ENCODE measurements at regions not wholly inside any gene's neighbourhood (a gene's known extent, or its start where the extent isn't known, plus 50 kb on each side); places are given as distances from the start of the nearest gene placed in this dataset.

DNA sequence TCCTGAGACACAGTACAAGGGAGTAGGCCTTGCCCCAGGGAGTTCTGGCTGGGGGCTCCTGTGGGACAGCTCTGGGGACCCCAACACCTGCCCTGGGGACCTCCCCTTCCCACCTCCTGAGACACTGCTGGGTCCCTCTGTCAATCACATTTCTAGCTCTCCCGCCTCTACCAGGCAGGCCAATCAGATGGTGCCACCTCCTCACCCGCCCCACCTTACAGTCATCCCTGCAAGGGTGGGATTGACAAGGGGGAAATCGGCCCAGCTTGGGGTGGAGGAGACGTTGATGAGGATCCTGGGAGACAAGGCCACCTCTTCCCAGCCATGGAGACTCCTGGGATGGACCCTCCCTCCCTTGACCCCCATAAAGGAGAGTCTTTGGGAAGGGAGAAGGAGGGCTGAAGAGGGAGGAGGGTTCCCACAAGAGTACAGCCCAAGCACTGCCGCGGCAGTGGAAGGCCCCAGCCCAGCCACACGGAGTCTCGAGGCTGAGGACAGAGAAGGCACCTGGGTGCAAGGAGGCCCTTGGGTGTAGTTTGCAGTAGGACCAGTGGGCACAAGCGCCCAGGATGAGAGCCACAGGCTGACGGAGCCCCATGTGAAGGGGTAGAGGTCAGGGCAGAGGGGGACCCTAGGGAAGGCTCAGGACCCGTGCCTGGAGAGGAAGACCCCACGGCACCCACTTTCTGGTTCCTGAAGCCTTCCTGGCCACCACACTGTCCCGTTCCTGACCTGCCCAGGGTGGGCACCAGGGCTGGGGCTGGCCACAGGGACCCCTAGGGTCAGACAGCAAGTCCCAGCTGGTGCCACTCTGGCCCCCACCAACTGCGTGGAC is 109.9 kb upstream of the OTOS start:
- Mint-ChIP-seq H3K27ac (no peak overlapping the region), H3K36me3 (no peaks in the 10 kb centered on the region), H3K4me3 (no peak overlapping the region), H3K27me3 (no peaks in the 10 kb centered on the region), H3K9me3 (no peaks in the 10 kb centered on the region), H3K4me1 (ENCODE audit: unreplicated experiment) (peaks cover 29% of the 10 kb centered on the region)
- TF ChIP-seq, protein P1, sequence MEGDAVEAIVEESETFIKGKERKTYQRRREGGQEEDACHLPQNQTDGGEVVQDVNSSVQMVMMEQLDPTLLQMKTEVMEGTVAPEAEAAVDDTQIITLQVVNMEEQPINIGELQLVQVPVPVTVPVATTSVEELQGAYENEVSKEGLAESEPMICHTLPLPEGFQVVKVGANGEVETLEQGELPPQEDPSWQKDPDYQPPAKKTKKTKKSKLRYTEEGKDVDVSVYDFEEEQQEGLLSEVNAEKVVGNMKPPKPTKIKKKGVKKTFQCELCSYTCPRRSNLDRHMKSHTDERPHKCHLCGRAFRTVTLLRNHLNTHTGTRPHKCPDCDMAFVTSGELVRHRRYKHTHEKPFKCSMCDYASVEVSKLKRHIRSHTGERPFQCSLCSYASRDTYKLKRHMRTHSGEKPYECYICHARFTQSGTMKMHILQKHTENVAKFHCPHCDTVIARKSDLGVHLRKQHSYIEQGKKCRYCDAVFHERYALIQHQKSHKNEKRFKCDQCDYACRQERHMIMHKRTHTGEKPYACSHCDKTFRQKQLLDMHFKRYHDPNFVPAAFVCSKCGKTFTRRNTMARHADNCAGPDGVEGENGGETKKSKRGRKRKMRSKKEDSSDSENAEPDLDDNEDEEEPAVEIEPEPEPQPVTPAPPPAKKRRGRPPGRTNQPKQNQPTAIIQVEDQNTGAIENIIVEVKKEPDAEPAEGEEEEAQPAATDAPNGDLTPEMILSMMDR (conservative IDR thresholded peaks at IDR 0.05) = no peak
- DNase-seq (ENCODE audit: extremely low spot score, unreplicated experiment) = no peak

DNA sequence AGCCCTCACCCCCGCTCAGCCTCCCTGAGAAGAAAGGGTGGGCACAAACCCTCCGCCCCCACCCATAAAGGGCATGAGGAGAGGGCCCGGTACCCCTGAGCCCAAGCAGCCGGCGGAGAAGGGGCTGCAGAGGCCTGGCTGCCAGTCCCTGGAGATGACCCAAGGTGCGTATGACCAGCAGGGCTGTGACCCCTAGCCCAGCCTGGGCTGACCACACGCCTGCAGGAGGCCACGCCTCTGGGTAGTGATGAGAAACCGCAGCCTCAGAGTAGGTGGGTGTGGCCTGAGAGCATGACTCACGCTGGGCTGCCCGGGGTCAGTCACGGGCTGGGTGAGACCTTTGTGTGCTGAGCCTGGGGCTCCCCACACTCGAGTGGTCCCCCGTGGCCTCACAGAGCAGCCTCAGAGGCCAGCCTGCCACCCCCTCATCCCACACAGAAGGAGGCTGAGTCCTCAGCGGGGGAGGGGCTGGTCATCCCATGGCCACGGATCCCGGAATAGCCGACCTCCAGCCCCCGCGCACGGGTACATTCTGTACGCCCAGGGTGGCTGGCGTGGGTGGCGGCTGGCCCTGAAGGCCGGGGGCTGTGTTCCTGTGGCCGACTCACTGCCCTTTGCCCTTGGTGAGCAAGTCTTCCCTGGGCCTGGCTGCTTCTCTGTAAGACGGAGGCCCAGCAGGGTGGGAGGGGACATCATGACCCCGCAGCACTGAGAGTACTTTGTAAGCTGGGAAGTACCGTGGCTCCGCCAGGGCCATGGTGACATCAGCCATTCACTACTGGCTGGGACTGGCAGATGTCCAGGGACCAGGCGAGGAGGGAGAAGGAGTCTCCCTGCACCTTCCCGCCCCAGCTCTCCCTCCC is 110.8 kb upstream of the OTOS start:
- Mint-ChIP-seq H3K9me3 (no peaks in the 10 kb centered on the region), H3K27me3 (no peaks in the 10 kb centered on the region), H3K27ac (no peak overlapping the region), H3K36me3 (no peaks in the 10 kb centered on the region), H3K4me1 (ENCODE audit: unreplicated experiment) (peaks cover 38% of the 10 kb centered on the region), H3K4me3 (no peak overlapping the region)
- TF ChIP-seq, protein P1 (conservative IDR thresholded peaks at IDR 0.05) = no peak
- peak; percentile 74 for DNase-seq (ENCODE audit: extremely low spot score, unreplicated experiment)

DNA sequence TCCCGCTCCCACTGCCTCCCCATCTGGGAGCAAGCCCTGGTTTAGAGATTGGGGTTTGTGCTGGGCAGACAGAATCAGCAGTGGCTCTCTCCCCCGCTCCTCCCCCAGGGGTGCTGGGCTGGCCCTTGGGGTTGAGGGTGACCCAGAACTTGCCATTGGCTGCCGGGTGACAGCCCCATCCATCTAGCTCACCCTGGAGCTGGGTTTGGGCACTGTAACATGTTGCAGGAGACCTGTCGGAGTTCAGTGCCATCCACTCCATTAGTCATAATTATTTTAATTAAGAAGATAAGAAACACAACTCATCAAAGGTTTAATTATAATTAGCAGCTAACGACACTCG is 111.4 kb upstream of the OTOS start:
- H3K36me3 Mint-ChIP-seq = no peaks in the 10 kb centered on the region
- TF ChIP-seq, protein P1 (conservative IDR thresholded peaks at IDR 0.05) = no peak
- H3K27me3 Mint-ChIP-seq = no peaks in the 10 kb centered on the region
- no peaks in the 10 kb centered on the region for H3K9me3 Mint-ChIP-seq
- DNase-seq (ENCODE audit: extremely low spot score, unreplicated experiment) = no peak
- H3K4me1 Mint-ChIP-seq (ENCODE audit: unreplicated experiment) = peaks cover 41% of the 10 kb centered on the region
- no peak overlapping the region for H3K27ac Mint-ChIP-seq
- no peak overlapping the region for H3K4me3 Mint-ChIP-seq

DNA sequence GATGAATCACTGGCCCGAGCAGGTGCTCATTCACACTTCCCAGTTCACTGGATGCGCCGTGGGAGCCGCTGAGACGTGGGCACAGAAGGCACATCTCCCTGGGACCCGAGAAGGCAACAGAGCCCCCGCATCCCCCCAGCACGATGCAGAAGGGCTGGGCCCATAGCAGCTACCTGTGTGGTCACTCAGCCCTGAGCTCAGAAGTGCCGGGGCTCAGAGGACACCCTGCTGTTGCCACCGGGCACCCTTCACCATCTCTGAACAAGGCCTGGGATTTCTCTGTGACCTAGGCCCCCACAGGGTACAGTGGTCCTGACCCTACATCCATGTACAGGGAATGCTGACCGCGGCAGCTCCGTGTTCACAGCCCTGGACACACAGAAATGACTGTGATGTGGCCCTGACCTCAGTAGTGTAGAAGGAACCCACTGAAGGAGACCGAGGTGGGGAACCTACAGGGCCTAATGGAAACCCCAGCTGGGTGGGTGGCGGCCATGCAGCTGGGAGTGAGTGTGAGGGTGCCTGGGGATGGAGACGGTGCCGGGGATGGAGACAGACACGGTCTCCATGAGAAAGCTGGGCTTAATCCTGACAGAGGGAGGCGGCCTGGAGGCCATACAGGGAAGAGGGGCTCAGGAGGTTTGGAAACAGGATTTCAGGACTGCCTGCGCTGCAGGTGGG is 111.9 kb upstream of the OTOS start:
- Mint-ChIP-seq H3K4me1 (ENCODE audit: unreplicated experiment) (peaks cover 37% of the 10 kb centered on the region), H3K27ac (peak overlapping the region; percentile 34), H3K27me3 (no peaks in the 10 kb centered on the region), H3K4me3 (no peak overlapping the region), H3K9me3 (no peaks in the 10 kb centered on the region), H3K36me3 (no peaks in the 10 kb centered on the region)
- no peak for DNase-seq (ENCODE audit: extremely low spot score, unreplicated experiment)
- TF ChIP-seq, protein P1 (conservative IDR thresholded peaks at IDR 0.05) = no peak

DNA sequence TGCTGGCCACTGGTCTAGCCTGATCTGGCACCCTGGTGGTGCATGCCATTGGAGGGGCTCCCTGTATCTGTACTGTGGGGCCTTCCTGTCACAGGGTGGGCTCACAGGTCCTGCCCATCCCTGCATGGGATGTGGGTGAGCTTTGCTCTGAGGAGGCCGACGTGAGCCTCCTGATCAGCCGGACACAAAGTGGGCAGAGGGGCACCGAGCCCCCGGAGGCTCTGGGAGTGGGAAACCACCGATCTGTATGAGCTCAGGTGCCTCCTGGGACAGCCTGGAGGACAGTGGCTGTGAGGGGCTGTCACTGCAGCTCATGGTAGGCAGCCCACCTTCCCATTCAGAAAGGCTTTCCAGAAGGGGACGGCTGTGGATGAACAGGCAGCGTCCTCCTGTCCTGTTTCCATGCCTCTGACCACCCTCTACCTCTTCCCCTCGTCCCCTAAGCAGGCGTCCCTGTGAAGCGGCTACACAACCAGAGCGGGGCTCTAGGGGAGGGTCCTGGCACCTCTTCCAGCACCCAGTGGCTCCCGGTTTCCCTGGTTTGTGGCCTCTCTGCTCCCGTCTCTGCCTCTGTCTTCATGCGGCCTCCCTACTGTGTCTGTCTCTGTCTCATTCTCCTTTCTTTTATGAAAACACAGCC is 112.5 kb upstream of the OTOS start:
- Mint-ChIP-seq H3K27ac (no peak overlapping the region), H3K9me3 (no peaks in the 10 kb centered on the region), H3K27me3 (no peaks in the 10 kb centered on the region), H3K4me3 (no peak overlapping the region), H3K4me1 (ENCODE audit: unreplicated experiment) (peaks cover 35% of the 10 kb centered on the region), H3K36me3 (no peaks in the 10 kb centered on the region)
- TF ChIP-seq, protein P1 (conservative IDR thresholded peaks at IDR 0.05) = no peak
- DNase-seq (ENCODE audit: extremely low spot score, unreplicated experiment) = no peak

Measured in type B pancreatic cell (in vitro differentiated cells).